Eye (tissue), 1 donor: ENCODE measurements at regions not wholly inside any gene's neighbourhood (a gene's known extent, or its start where the extent isn't known, plus 50 kb on each side); places are given as distances from the start of the nearest gene placed in this dataset.
"Not testable (repeated sequence)": the region's sequence is repeated elsewhere in the genome, so short reads cannot be mapped to it uniquely, and the experiment has no call there.

Experiments used
- DNase-seq: peaks from one replicate; pipeline ENCODE4 v3.0.0-alpha.2; 2015

DNA sequence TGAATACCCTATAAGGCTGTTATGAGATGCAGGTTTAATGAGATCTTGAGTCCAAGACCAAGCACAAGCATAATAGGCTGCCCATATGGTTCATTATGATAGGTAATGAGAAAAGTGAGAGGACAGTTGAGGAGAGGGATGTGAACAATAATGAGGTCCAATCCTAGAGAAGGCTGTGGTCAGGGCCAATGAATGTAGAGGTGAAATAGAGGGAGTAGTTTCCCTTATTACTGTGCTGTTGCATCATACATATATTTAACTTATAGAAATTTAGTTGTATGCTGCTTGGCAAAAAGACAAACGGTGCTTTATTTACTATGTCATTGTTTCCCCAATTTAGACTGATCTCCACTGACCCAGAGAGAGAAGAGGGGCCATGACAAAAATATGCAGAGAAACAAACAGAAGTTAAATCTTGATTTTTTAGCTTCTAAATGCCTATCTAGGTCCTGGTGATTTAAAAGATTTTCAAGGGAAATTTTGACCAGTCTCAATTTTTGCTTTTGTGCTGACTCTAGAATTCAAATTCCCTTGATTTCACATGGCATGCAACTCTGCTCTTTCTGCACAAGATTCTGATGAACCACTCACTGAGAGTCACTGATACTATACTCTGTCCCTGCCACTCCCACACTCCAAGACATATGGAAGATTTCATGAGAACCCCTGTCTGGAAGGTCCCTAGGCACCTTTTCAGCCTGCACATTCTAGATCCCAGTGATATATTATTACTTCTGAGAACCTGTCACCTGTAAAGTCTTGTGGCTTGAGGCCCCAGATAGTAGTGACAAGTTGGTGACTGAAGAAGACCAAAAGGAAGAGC, 159.7 kb downstream of the VSIG4 start:
- no peak for DNase-seq

DNA sequence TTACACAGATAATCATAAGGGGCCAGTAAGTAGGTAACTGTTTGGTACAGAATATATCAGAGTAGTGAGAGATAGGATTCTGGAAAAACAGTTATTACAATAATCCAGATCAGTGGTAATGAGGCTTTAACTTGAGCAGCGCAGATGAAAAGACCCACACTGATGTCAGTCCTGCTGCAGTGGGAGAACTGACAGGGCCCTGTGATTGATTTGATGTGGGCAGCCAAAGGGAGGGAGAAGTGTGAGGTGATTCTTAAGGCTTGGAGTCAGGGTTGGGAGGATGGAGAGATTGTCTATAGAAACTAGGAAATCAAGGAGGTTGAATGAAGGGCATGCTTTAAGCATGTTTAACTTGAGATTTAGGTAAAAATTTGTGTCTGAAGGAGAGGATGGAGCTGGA, 161.4 kb downstream of the VSIG4 start:
- DNase-seq = no peak

DNA sequence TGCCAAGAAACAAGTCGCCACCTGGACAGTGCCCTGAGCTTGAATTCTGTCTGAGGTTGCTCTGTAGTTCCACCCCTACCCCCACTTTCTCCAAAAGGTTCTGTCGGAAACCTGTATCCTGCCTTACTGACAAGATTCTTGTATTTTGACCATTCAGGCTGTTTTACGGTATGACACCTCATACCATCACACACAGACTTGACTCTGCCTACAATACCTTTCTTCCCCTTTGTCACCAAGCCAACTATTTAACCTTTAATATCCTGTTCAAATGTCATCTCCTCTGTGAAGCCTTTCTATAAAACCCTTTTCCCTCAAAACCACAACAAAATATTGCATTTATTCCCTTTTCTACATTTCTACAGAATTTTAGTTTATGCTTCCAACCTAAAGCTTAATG, 161.9 kb downstream of the VSIG4 start:
- no peak for DNase-seq

DNA sequence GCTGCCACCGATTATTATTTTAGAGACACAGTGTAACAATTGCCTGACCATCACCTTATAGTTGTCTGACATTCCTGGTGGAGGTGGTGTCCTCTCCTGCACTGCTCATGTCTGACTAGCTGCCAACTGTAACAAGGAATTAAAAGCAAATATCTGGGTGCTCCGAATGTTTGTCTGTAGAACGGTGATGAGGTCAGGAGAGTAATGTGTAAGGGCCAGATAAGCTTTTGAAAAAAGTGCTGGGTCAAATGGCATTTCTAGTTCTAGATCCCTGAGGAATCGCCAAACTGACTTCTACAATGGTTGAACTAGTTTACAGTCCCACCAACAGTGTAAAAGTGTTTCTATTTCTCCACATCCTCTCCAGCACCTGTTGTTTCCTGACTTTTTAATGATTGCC, 164.3 kb downstream of the VSIG4 start:
- DNase-seq = not testable (repeated sequence)

DNA sequence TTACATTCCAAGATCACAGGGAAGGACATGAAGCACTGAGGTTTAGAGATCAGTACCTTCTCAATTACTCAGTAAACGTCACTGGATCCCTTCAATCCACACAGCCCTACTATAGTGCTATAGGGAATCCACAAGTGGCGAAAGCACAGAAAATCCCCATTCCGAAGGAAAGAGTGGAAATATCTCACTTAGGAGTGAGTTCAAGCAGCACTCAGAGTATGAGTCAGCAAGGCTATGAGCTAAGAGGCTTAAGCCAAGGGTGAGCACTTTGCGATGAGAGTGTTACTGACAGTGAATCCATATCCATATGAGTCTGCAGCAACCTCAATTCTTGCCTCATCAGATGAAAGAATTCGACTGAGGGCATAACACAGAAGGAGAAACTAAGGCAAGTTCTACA, 165.1 kb downstream of the VSIG4 start:
- DNase-seq = no peak

DNA sequence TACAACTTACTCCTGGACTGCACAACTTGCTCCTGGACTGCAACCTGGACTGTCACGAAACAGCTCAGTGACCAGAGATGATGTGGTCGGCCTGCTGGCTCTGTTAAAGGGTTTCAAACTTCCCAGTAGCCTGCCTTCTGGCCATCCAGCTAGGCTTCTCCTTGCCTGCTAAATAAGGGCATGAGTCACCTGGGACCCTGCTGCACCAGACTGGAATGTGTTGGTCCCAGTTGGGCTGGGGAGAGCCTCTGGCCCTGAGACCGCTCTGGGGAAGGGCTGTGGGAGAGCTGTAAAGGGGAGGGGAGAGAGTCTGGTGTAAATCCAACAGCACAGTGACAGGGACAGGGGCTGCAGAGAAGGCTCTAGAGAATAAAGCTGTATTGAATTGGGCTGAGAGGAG, 165.8 kb downstream of the VSIG4 start:
- no peak for DNase-seq

DNA sequence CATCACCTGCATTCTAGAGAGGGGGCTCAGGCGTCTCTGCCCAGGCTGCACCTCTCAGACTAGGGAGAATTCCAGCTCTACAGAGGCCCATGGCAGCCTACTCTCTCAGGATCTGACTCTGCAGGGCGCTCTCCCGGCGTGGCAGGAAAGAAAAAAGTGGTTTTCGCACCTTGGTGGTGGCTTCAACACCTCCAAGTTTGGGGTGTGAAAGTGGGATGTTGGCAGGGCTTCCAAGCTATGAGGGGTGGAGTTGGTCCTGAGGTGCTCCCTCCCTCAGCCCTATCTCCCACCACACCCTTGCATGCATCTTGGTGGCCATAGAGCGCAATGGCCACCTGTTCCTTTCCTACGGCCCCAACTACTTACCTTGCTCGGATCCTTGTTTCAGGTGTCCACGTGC, 166.5 kb downstream of the VSIG4 start:
- no peak for DNase-seq

DNA sequence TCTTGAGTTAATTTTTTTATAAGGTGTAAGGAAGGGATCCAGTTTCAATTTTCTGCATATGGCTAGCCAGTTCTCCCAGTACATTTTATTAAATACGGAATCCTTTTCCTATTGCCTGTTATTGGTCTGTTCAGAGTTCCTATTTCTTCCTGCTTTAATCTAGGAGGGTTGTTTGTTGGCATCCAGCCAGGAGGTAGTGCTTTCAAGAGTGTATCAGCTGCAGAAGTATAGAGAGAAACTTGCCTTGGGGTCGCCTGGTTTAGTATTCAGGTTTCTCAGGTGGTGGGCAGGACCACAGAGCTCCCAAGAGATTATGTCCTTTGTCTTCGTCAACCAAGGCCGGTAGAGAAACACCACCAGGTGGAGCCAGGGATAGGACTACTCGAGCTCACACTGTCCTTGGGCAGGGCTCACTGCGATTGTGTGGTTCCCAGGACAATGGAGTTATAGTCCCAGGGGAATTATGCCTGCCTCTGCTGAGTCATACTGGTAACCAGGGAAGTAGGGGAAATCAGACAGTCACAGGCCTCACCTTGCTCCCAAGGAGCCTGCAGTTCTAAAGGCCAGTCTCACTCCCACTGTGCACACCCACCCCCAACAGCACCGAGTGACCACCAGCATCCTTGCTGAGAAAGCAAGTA, 168.1 kb downstream of the VSIG4 start:
- peak; percentile 0 for DNase-seq

DNA sequence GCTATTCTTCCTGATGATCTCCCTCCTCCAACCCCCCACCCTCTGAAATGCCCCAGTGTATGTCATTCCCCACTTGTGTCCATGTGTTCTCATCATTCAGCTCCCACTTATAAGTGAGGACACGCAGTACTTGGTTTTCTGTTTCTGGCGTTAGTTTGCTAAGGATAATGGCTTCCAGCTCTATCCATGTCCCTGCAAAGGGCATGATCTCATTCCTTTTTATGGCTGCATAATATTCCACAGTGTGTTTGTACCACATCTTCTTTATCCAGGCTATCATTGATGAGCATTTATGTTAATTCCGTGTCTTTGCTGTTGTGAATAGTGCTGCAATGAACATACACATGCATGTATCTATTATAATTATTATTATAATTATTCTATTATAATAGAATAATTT, 169.3 kb downstream of the VSIG4 start:
- not testable (repeated sequence) for DNase-seq

DNA sequence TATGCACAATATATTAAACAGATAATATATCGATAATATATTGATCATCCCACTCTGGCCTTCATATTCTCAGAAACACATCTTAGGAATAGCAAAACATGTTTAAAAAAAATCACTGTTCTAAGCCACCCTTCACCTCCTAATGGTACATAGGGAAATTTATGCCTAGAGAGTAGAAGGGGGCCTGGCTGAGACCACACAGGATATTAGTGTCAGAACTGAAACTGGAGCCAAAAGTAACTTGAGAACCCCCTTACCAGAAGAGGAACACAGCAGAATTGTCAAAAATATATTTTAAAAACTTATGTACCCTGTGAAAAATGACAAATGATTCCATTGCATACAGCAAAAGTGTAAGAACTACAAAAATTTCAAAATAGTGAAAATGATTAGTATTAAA, 173.1 kb downstream of the VSIG4 start:
- DNase-seq = no peak

DNA sequence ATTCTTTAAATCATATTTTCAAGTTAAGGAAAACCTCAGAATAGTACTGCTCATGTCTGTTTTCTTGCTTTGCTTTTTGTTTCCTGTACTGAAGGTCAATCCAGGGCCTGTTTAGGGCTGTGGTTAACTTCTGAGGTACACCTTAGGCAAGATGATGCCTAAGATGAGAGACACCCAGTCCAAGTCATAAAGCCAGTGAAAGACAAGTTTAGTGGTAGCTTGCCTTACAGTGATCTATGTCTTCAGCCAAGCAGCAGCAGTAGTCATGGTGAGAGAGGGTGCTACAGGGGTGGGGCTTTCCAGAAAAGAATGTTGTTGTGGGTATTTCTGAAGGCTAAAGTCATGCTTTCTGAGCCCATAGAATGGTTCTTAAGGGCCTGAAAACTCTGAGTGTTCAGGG, 173.7 kb downstream of the VSIG4 start:
- DNase-seq = no peak

DNA sequence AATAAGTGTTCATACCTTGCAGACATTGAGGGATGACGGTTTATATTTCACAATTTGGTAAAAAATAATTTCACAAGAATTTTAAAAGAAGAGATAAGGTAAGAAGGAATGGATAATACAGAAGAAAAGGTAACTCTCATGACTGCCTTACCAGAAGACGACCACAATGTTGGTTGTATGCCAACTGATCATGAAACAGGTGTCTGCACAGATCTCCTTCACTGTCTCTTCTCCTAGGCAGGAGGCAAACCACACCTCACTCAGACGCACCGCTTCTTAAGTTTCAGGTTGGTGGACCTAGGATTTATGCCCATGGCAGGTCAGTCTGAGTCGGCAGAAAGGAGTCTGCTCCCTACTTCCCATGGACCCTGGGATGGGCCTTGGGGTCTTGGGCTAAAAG, 177.2 kb downstream of the VSIG4 start:
- no peak for DNase-seq

DNA sequence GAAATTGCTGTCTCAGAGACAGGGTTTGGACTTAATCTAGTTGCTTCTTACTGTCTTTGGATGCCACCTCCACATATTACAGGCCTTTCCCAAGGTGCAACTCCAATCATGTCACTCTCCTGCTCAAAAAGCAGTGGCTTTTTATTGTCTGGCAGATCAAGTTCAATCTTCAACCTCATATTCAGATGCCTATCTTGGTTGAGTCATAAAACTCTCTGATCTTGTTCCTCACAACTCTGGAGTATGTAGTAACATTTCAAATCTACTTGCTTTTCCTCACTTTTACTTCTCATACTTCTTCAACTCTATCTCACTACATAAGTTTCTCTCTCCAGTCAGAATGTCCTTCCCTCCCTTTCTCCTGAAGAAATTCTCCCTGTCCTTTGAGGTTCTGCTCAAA, 180.6 kb downstream of the VSIG4 start:
- DNase-seq = no peak

DNA sequence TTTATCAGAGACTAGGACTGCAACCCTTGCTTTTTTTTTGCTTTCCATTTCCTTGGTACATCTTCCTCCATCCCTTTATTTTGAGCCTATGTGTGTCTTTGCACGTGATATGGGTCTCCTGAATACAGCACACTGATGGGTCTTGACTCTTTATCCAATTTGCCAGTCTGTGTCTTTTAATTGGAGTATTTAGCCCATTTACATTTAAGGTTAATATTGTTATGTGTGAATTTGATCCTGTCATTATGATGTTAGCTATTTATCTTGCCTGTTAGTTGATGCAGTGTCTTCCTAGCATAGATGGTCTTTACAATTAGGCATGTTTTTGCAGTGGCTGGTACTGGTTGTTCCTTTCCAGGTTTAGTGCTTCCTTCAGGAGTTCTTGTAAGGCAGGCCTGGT, 185.4 kb downstream of the VSIG4 start:
- DNase-seq = not testable (repeated sequence)

DNA sequence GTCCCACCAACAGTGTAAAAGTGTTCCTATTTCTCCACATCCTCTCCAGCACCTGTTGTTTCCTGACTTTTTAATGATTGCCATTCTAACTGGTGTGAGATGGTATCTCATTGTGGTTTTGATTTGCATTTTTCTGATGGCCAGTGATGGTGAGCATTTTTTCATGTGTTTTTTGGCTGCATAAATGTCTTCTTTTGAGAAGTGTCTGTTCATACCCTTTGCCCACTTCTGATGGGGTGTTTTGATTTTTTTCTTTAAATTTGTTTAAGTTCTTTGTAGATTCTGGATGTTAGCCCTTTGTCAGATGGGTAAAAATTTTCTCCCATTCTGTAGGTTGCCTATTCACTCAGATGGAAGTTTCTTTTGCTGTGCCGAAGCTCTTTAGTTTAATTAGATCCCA, 183.9 kb downstream of the MSN start:
- not testable (repeated sequence) for DNase-seq

DNA sequence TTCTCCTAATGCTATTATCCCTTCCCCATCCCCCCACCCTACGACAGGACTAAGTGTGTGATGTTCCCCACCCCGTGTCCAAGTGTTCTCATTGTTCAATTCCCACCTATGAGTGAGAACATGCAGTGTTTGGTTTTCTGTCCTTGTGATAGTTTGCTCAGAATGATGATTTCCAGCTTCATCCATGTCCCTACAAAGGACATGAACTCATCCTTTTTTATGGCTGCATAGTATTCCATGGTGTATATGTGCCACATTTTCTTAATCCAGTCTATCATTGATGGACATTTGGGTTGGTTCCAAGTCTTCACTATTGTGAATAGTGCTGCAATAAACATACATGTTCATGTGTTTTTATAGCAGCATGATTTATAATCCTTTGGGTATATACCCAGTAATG, 183.4 kb downstream of the MSN start:
- DNase-seq = not testable (repeated sequence)

DNA sequence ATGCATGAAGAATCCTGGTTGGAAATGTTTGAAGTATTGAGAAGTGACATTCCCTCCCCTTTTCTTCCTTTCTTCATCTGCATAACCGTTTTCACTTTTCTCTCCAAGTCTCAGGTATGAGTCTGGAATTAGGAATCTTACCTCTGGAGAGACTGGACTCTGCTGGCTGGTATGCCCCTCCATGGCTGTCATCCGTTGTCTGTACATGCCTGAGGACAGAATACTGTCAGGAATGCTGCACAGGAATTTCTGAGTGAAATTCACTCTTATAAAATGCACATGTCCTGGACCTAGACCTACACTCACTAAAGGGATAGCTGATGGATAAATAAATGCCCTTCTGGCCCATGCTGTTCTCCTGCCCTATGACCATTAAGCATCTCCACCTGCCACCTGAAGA, 179.5 kb downstream of the MSN start:
- DNase-seq = no peak

DNA sequence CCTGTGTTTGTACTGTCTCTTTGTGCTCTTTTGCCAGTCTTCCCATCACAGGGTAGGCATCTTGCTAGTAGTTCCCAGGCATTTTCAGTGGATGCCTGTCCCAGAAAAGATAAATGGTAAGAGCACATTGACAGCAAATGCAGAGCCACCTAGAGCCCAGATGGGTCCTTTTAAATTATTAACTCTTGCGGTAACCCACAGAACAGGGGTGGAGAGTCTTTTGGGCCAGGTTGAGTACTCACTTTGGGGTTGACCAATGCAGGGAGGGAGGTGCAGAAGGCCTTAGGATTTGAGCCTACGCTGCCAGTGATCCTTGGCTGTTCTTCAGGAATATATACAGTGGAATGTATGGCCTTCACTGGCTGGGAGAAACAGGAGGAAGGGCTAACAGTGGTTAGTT, 173.8 kb downstream of the MSN start:
- DNase-seq = no peak

DNA sequence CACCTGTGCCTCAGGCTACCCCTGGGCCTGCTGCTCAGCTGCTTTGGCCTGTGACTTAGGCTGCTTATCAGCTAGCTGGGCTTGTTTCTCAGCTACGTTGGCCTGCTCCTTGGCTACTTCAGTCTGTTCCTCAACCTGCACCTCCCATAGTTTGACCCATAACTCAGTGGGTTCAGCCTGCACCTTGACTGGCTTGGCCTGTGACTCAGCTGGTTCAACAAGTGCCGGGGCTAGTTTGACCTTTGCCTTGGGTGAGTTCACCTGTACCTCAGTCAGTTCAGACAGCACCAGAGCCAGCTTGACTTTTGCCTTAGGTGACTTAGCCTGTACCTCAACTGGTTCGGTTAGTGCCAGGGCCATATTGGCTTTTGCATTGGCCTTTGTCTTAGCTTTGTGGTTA, 171.2 kb downstream of the MSN start:
- no peak for DNase-seq

DNA sequence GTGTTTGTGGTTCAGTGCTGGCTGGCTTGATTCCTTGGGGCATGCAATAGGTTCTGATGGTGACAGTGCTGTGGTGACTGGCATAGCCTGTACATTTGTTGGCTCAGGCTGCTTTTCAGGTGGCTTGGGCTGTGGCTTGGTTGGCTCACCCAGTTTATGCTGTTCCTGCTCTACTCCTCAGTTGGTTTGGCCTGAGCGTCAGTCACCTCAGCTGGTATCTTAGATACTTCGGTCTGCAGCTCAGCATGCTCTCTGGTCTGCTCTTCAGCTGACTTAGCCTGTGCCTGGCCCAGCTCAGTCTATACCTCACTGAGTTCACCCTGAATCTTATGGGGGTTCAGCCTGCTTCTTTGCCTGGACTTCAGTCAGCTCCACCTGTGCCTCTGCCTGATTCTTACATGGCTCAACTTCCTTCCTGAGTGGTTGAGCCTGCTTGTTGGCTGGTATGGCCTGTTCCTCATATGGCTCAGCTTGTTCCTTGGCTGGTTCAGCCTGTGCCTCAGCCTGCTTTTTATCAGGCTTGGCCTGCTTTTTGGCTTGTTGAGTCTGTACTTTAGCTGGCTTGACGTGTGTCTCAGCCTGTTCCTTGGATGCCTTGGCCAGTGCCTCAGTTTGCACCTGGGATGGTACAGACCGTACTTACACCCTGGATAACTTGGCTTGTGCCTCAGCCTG, 170.6 kb downstream of the MSN start:
- DNase-seq = no peak

DNA sequence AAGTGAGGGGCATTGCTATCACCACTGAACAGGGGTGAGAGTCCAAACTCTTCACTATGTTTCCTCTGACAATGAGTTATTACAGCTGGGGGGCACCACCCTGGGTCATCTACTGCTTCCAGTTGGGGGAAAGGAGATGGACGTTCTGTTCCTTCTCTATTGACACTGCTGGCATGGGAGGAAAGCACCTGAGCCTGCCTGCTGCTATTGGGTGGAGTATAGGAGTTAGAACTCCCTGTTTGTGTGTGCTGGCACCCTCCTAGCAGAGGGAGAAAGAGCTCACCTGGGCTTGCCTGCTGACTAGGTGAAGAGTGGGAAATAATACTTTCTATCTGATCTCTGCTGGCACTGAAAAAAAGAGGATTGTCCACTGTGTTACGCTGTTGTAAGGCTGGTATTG, 163.8 kb downstream of the MSN start:
- DNase-seq = no peak

DNA sequence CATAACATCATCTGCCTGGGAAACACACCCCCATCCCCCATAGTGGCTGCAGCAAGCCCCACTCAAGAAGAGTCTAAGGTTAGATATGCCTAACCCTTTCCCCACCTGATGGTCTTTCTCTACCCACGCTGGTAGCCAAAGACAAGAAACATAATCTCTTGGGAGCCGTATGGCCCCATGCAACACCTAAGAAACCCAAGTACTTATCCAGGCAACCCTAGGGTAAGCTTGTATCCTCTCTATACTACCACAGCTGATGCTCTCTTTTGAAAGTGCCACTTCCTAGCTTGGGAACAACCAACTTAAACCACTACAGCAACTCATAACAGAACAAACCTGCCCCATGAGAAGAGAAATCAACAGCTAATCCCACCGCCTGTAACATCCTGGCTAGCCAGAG, 161.1 kb downstream of the MSN start:
- DNase-seq = no peak

DNA sequence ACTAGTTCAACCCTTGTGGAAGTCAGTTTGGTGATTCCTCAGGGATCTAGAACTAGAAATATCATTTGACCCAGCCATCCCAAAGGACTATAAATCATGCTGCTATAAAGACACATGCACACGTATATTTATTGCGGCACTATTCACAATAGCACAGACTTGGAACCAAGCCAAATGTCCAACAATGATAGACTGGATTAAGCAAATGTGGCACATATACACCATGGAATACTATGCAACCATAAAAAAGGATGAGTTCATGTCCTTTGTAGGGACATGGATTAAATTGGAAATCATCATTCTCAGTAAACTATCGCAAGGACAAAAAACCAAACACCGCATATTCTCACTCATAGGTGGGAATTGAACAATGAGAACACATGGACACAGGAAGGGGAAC, 157.8 kb downstream of the MSN start:
- DNase-seq = not testable (repeated sequence)
